CD14-positive monocyte (primary cell): ENCODE measurements at regions not wholly inside any gene's neighbourhood (a gene's known extent, or its start where the extent isn't known, plus 50 kb on each side); places are given as distances from the start of the nearest gene placed in this dataset.
A peak's percentile ranks its signal among the peaks of the same experiment; 100 is the strongest.

Source experiments
- DNase-seq, 3 donors: peaks; one replicate each; pipeline ENCODE4 v3.0.0-alpha.2; 2011 to 2022
- H2AFZ ChIP-seq: 2 replicates; pipeline ENCODE4 v1.6.0; 2012; ENCODE audit warnings: mild to moderate bottlenecking, low read depth, low read length, inconsistent platforms; ENCODE audit not compliant: insufficient read depth, poor library complexity, severe bottlenecking
- H3K27ac ChIP-seq, 2 donors: 1 replicate in 1 of 2; 2 replicates in 1 of 2; pipeline ENCODE4 v1.5.1; 2012 to 2013; ENCODE audit warnings: low read length in 2 of 2, control low read depth in 1 of 2, inconsistent platforms in 1 of 2, low read depth in 1 of 2, mild to moderate bottlenecking in 1 of 2
- H3K27me3 ChIP-seq, 2 donors: one replicate each; pipeline versions ENCODE4 v1.6.0 to v1.6.1; 2011 to 2013; ENCODE audit warnings: low read length in 2 of 2; ENCODE audit not compliant: control insufficient read depth in 2 of 2, insufficient read depth in 2 of 2
- H3K36me3 ChIP-seq, 2 donors: replicated peaks in 1 of 2; 1 replicate in 1 of 2; 2 replicates in 1 of 2; pipeline versions ENCODE4 v1.5.1 to v1.6.1; 2012 to 2013; ENCODE audit warnings: low read length in 2 of 2, control low read depth in 1 of 2, inconsistent platforms in 1 of 2, mild to moderate bottlenecking in 1 of 2; ENCODE audit not compliant: insufficient read depth in 2 of 2, control insufficient read depth in 1 of 2
- H3K4me1 ChIP-seq, 2 donors: 1 replicate in 1 of 2; 2 replicates in 1 of 2; pipeline versions ENCODE4 v1.5.1 to v1.6.1; 2012 to 2013; ENCODE audit warnings: low read length in 2 of 2, control low read depth in 1 of 2, inconsistent platforms in 1 of 2, mild to moderate bottlenecking in 1 of 2, moderate library complexity in 1 of 2; ENCODE audit not compliant: insufficient read depth in 2 of 2, control insufficient read depth in 1 of 2
- H3K4me2 ChIP-seq: replicated peaks from 2 replicates; pipeline ENCODE3; 2012; ENCODE audit warnings: low read length, moderate library complexity, mild to moderate bottlenecking; ENCODE audit not compliant: poor library complexity, severe bottlenecking; ENCODE audit errors: extremely low read depth
- H3K4me3 ChIP-seq, 3 experiments: fragments of 200-600 bp in 1 of 3; sonication (generic) in 1 of 3; replicated peaks in 1 of 3; 1 replicate in 2 of 3; 2 replicates in 1 of 3; pipeline ENCODE4 v1.5.1; 2011 to 2013; ENCODE audit warnings: low read length in 3 of 3, mild to moderate bottlenecking in 3 of 3, control low read depth in 2 of 3, low read depth in 2 of 3, inconsistent platforms in 1 of 3, moderate library complexity in 1 of 3
- H3K79me2 ChIP-seq: 2 replicates; pipeline ENCODE4 v1.6.0; 2012; ENCODE audit warnings: mild to moderate bottlenecking, control low read depth, inconsistent platforms, low read length, moderate library complexity; ENCODE audit not compliant: insufficient read depth
- H3K9ac ChIP-seq: 2 replicates; pipeline ENCODE4 v1.6.0; 2017; ENCODE audit warnings: low read length, mild to moderate bottlenecking; ENCODE audit not compliant: insufficient read depth, poor library complexity, severe bottlenecking
- H3K9me3 ChIP-seq, 2 donors: replicated peaks in 1 of 2; 1 replicate in 1 of 2; 2 replicates in 1 of 2; pipeline versions ENCODE4 v1.5.1 to v1.6.1; 2012 to 2013; ENCODE audit warnings: low read length in 2 of 2, control low read depth in 1 of 2; ENCODE audit not compliant: control insufficient read depth in 1 of 2, insufficient read depth in 1 of 2
- H4K20me1 ChIP-seq: 2 replicates; pipeline ENCODE4 v1.6.0; 2012; ENCODE audit warnings: mild to moderate bottlenecking, low read length, control low read depth, moderate library complexity; ENCODE audit not compliant: insufficient read depth
- H3K27ac Mint-ChIP-seq, 7 donors: one replicate each; pipeline ENCODE4 v1.8.0; 2020; ENCODE audit warnings: mild to moderate bottlenecking in 7 of 7, mixed read lengths in 7 of 7, moderate library complexity in 6 of 7, inconsistent platforms in 2 of 7
- H3K27me3 Mint-ChIP-seq, 3 donors: one replicate each; pipeline ENCODE4 v1.8.0; 2021 to 2022; ENCODE audit warnings: low read depth in 3 of 3, mild to moderate bottlenecking in 3 of 3, mixed read lengths in 3 of 3, moderate library complexity in 3 of 3, inconsistent platforms in 1 of 3
- H3K36me3 Mint-ChIP-seq, 2 donors: one replicate each; pipeline ENCODE4 v1.8.0; 2020; ENCODE audit warnings: mixed read lengths in 2 of 2, inconsistent platforms in 1 of 2, mild to moderate bottlenecking in 1 of 2
- H3K4me1 Mint-ChIP-seq: one replicate; pipeline ENCODE4 v1.8.0; 2020; ENCODE audit warnings: mild to moderate bottlenecking, mixed read lengths
- H3K4me3 Mint-ChIP-seq, 2 donors: one replicate each; pipeline ENCODE4 v1.8.0; 2020; ENCODE audit warnings: mild to moderate bottlenecking in 2 of 2, mixed read lengths in 2 of 2, moderate library complexity in 1 of 2
- H3K9me3 Mint-ChIP-seq, 7 donors: one replicate each; pipeline ENCODE4 v1.8.0; 2020 to 2022; ENCODE audit warnings: mixed read lengths in 7 of 7, mild to moderate bottlenecking in 6 of 7, moderate library complexity in 6 of 7, inconsistent platforms in 2 of 7
- WGBS: methylation state at CpG from one replicate; pipeline ENCODE4 v1.1.5; 2013; ENCODE audit warnings: missing lambda C conversion rate; ENCODE audit not compliant: insufficient coverage; 5-methylcytosine and 5-hydroxymethylcytosine counted together
- intact Hi-C, 2 donors: fragments of 100-400 bp; cut with micrococcal nuclease; formaldehyde crosslinking; loops; one replicate each; pipeline versions ENCODE4 v1.15.0 to v1.15.1; 2023
- TF ChIP-seq, protein P1 (sequence below): fragments of 200-600 bp; IDR thresholded peaks from one replicate; pipeline ENCODE4 v1.8.0; 2022; ENCODE audit warnings: antibody characterized with exemption, mild to moderate bottlenecking

DNA sequence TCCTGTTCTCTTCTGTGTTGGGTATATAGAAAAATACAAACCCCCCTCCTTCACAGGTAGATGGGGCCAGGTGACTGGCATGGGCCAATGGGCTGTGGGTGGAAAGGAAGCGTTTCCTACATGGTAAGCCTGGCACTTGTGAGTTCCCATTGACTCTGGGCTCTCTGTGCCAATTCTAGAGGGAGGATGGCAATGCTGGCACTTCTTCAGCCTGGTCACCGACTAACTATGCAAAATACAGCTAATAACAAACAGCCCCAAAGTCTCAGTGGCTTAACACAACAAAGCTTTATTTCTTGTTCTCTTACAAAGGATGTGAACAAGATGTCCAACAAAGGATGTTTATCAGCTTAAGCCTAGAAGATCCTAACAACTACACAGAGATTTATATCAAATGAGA is 258.1 kb downstream of the SYK start:
- peaks cover 16 to 21% of the 10 kb centered on the region in 2 donors for H3K4me1 ChIP-seq
- H3K4me1 Mint-ChIP-seq: peaks cover 19% of the 10 kb centered on the region
- H2AFZ ChIP-seq: no peak overlapping the region
- H3K9ac ChIP-seq: no peak overlapping the region
- H3K4me3 ChIP-seq: no peak overlapping the region
- no peaks in the 10 kb centered on the region for H4K20me1 ChIP-seq
- H3K27ac Mint-ChIP-seq: no peak overlapping the region
- no peak overlapping the region for H3K27ac ChIP-seq
- intact Hi-C loops: no loop called here
- H3K9me3 ChIP-seq: no peaks in the 10 kb centered on the region
- H3K27me3 Mint-ChIP-seq: peaks cover 0 to 10% (median 2%) of the 10 kb centered on the region in 3 donors
- H3K79me2 ChIP-seq: no peaks in the 10 kb centered on the region
- no peak for DNase-seq
- TF ChIP-seq, protein P1, sequence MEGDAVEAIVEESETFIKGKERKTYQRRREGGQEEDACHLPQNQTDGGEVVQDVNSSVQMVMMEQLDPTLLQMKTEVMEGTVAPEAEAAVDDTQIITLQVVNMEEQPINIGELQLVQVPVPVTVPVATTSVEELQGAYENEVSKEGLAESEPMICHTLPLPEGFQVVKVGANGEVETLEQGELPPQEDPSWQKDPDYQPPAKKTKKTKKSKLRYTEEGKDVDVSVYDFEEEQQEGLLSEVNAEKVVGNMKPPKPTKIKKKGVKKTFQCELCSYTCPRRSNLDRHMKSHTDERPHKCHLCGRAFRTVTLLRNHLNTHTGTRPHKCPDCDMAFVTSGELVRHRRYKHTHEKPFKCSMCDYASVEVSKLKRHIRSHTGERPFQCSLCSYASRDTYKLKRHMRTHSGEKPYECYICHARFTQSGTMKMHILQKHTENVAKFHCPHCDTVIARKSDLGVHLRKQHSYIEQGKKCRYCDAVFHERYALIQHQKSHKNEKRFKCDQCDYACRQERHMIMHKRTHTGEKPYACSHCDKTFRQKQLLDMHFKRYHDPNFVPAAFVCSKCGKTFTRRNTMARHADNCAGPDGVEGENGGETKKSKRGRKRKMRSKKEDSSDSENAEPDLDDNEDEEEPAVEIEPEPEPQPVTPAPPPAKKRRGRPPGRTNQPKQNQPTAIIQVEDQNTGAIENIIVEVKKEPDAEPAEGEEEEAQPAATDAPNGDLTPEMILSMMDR: no peak
- peaks cover 0 to 3% (median 0%) of the 10 kb centered on the region in 7 donors for H3K9me3 Mint-ChIP-seq
- H3K4me3 Mint-ChIP-seq: no peak overlapping the region
- no peaks in the 10 kb centered on the region for H3K27me3 ChIP-seq
- H3K4me2 ChIP-seq: no peak overlapping the region
- no CpG with 5 or more reads among the region's 2 CpGs for WGBS
- no peaks in the 10 kb centered on the region for H3K36me3 ChIP-seq
- no peaks in the 10 kb centered on the region for H3K36me3 Mint-ChIP-seq

DNA sequence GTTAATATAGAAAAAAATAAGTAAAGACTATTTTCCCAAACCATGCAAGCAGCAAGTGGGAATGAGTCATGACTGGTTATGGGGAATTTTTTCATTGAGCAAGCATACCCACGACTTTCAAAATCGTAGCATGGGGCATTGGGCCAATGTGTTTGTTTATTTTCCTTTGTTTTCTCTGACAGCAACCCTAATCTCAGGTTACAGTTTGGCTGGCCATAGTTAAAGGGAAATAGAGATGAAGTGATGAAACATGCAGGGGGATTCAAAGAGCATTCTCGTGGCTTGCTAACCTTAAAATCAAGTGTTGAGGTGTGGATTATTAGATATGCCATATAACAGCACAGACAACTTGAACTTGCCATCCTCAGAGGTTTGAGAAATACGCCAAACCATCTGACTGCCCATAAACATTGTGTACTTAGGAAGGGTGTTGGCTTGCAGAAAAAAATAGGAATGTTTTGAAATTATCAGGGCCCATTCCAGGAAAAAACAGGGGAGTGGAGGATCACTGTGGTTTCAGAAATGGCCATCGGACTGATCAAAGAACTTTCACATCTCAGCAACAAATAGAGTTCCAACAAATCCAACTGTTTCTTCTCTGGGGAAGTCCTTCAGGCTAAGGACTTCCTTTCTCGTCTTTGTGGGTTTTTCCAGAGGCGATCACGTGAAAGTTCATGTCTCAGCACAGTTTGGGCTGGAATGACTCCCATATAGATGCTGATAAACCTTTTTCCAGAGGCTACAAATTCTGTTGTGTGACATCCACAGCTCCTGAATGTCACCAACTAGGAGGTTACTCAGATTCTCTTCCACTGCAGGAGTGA is 259.1 kb downstream of the SYK start:
- Histone ChIP-seq H3K4me3 (no peak overlapping the region), H3K36me3 (no peaks in the 10 kb centered on the region), H3K9ac (no peak overlapping the region), H4K20me1 (no peaks in the 10 kb centered on the region), H3K27ac (no peak overlapping the region), H3K27me3 (no peaks in the 10 kb centered on the region), H3K79me2 (no peaks in the 10 kb centered on the region), H3K4me2 (no peak overlapping the region), H3K4me1 (peaks cover 16 to 21% of the 10 kb centered on the region in 2 donors), H3K9me3 (no peaks in the 10 kb centered on the region), H2AFZ (no peak overlapping the region)
- H3K36me3 Mint-ChIP-seq: no peaks in the 10 kb centered on the region
- H3K27me3 Mint-ChIP-seq: peaks cover 0 to 7% (median 1%) of the 10 kb centered on the region in 3 donors
- 0% methylated on average over 3 of the region's 8 CpGs for WGBS
- H3K9me3 Mint-ChIP-seq: peaks cover 0 to 3% (median 0%) of the 10 kb centered on the region in 7 donors
- DNase-seq: peak; percentile 60 to 91 (median 72)
- TF ChIP-seq, protein P1: no peak
- H3K27ac Mint-ChIP-seq: peak overlapping the region in 5 of 7 donors; percentile 6 to 76 (median 38)
- H3K4me1 Mint-ChIP-seq: peaks cover 19% of the 10 kb centered on the region
- intact Hi-C loops: no loop called here
- H3K4me3 Mint-ChIP-seq: peak overlapping the region in 1 of 2 donors; percentile 33
